ENCODE measurements at regions not wholly inside any gene's neighbourhood (a gene's known extent, or its start where the extent isn't known, plus 50 kb on each side); places are given as distances from the start of the nearest gene placed in this dataset.
"Not testable (repeated sequence)": the region's sequence is repeated elsewhere in the genome, so short reads cannot be mapped to it uniquely, and the experiment has no call there.

- peak; percentile 52 for DNase-seq
- in situ Hi-C loops (cut with MboI; ENCODE audit: low pct_unique_long_range_greater_than_20kb, low sequenced_read_pairs) = no loop called here
These were observed 113.1 kb downstream of the TRIM27 start for GRCh38 chr6:28810659-28811053.

GRCh38 chr6:28811873-28812272 lies 111.9 kb downstream of the TRIM27 start:
- in situ Hi-C loops (cut with MboI; ENCODE audit: low pct_unique_long_range_greater_than_20kb, low sequenced_read_pairs) = no loop called here
- DNase-seq = peak; percentile 65

GRCh38 chr6:28812778-28813569 lies 110.8 kb downstream of the TRIM27 start:
- DNase-seq = no peak
- in situ Hi-C loops (cut with MboI; ENCODE audit: low pct_unique_long_range_greater_than_20kb, low sequenced_read_pairs) = no loop called here

- no peak for DNase-seq
- in situ Hi-C loops (cut with MboI; ENCODE audit: low pct_unique_long_range_greater_than_20kb, low sequenced_read_pairs) = no loop called here
These were observed 109.5 kb downstream of the TRIM27 start for GRCh38 chr6:28814032-28814976.

- DNase-seq = no peak
- in situ Hi-C loops (cut with MboI; ENCODE audit: low pct_unique_long_range_greater_than_20kb, low sequenced_read_pairs) = no loop called here
These were observed 107.4 kb downstream of the TRIM27 start for GRCh38 chr6:28816339-28816908.

DNA sequence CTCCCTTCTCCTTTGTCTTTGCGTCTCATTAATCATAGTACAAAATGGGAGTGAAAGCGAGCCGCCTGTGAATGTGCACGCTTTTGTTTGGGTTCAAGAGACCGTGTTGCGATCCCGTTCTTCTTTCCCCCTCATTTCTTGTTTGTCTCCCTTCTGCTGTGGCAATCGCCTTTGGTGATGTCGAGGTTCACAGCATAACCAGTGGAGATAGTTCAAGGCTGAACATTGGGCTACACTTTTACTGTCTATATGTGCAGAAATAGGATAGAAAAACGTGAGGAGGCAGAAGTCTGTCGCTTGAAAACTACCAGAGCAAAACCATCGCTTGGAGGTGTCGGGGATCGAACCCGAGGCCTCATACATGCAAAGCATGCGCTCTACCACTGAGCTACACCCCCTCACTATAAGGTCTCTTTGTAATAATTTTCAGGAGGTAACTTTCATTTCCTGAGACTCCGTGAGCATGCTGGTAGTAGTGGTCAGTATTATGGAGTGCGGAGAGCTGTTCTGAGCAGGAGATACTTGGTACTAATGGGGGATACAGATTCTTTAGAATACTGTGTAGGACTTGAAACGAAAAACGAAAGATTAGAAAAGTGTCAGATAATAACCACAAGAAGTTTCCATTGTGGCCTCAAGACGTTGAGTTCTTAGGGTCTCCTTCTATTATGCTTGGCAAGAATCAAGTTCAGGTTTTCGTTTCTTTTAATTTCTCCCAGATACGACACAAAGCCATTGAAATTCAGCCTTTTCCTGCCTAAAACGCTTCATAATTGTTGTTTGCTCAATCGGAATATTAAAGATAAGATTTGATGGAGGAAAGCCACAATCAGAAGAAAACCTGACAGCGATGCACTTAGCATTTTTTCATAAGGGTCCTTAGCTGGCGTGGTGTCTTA lies 106.6 kb downstream of the TRIM27 start:
- in situ Hi-C loops (cut with MboI; ENCODE audit: low pct_unique_long_range_greater_than_20kb, low sequenced_read_pairs) = no loop called here
- peak; percentile 94 for DNase-seq

DNA sequence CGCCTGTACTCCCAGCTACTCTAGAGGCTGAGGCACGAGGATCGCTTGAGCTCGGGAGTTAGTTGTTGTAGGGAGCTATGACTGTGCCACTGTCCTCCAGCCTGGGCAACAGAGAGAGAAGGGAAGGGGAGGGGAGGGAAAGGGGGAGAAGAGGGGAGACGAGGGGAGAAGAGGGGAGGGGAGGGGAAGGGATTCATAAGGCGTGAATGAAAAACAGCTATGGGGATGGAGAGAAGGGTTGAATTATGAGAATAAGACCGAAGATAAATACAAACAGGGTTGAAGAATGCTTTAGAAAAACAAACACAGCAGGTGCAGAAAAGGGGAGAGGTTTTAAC lies 106.0 kb downstream of the TRIM27 start:
- in situ Hi-C loops (cut with MboI; ENCODE audit: low pct_unique_long_range_greater_than_20kb, low sequenced_read_pairs) = no loop called here
- DNase-seq = no peak

DNA sequence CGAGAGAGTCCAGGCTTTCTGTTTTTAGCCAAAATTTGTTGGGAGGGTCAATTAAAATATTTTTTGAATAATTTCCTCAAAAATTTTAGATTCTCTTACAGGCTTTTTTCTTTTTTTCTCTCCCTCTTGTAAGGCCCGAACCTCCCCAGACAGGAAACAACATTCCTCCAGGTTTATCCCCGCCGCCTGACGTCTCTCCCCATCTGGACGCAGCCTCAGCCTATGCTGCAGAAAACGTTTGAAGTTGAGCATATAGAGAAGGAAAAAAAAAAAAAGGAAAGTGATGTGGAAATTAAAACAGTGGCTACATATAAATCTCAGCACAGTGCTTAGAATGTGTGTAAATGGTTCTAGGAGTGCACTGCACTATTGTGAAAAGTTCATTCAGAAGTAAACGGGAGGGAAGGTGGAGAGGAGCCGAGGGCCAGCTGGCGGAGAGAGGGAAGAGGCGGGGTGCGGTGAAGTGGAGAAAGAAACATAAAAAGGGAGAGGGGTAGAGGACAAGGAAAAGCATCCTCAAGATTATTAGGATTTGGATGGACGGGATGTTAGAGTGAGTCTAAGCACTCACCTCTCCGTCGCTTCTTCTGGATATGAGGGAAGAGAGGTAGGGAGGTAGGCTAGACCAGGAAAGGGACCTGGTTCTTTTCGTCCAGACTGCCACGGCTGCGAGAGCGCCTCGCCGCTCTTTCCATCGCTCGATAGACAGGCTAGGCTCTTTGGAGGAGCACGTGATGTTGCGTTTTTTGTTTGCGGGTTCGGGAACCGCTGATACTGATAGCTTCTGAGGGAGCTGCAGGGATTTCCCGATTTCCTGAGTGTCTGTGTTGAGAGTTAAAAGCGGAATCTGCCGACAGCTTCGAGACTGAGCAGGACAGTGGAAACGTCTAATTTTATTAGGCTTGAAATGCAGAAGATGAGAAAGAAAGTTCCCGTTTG lies 98.7 kb downstream of the TRIM27 start:
- DNase-seq = no peak
- in situ Hi-C loops (cut with MboI; ENCODE audit: low pct_unique_long_range_greater_than_20kb, low sequenced_read_pairs) = no loop called here

- in situ Hi-C loops (cut with MboI; ENCODE audit: low pct_unique_long_range_greater_than_20kb, low sequenced_read_pairs) = no loop called here
These were observed 98.0 kb downstream of the TRIM27 start for GRCh38 chr6:28825732-28826293.

DNA sequence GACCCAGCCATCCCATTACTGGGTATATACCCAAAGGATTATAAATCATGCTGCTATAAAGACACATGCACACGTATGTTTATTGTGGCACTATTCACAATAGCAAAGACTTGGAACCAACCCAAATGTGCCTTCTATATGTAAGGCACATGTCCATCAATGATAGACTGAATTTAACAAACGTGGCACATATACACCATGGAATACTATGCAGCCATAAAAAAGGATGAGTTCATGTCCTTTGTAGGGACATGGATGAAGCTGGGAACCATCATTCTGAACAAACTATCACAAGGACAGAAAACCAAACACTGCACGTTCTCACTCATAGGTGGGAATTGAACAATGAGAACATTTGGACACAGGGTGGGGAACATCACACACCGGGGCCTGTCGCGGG lies 92.1 kb downstream of the TRIM27 start:
- in situ Hi-C loops (cut with MboI; ENCODE audit: low pct_unique_long_range_greater_than_20kb, low sequenced_read_pairs); DNase-seq: not testable (repeated sequence)

More at GRCh38 chr6:28825732-28826293, 98.0 kb downstream of the TRIM27 start:
- DNase-seq = no peak

GRCh38 chr6:28836703-28837102 lies 87.1 kb downstream of the TRIM27 start:
- in situ Hi-C loops (cut with MboI; ENCODE audit: low pct_unique_long_range_greater_than_20kb, low sequenced_read_pairs); DNase-seq: not testable (repeated sequence)

DNA sequence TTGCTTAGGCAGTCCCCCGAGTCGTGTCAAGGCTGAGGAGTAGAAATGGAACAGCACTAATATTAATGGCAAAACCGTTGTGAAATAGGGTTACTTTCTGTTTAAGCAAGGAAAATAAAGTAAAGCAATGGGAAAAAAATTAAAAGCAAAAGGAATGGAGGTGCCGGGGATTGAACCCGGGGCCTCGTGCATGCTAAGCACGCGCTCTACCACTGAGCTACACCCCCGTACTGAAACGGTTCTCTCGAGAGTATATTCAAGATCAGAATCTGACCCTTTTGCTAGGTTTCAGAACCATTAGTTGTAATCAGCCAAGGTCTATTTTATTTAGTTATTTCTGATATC lies 85.5 kb downstream of the TRIM27 start:
- DNase-seq = peak; percentile 89
- in situ Hi-C loops (cut with MboI; ENCODE audit: low pct_unique_long_range_greater_than_20kb, low sequenced_read_pairs) = no loop called here

DNA sequence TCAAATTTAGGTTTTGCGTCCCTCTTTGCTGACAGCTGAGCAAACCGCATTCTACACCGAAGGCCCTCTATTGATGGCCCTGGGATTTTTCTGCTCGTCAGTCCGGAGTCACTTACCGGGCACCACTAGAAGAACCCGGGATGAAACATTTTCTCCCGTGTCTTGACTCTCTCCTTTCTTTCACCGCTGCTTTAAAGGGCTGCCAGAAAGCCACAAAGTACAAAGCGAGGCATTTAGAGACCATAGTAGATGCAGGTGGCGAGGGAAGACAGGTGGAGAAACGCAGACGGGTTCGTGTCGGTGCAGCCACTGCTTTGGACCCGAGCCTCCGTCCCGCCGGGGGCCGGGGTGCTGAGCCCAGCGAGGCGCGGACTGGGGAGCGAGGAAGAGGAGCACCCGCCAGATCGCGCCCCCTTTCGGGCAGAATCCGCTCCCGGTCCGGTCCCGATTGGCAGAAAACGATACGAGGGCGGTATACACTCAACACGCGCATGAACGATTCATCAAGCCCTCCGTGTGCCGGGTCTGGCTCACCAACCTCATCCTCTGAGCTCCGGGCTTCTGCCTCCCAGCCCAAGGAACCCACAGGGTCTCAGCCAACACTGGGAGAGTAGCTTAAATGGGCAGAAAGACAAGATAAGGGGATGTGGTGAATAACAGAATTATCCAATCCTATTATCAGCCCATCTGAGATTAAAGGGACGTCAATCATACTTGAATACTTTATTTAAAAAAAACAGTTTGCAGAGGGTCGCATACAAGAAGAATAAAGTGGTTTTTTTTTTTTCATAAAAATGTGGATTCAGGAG lies 84.9 kb downstream of the TRIM27 start:
- in situ Hi-C loops (cut with MboI; ENCODE audit: low pct_unique_long_range_greater_than_20kb, low sequenced_read_pairs) = no loop called here
- DNase-seq = peak; percentile 96

- DNase-seq = no peak
- in situ Hi-C loops (cut with MboI; ENCODE audit: low pct_unique_long_range_greater_than_20kb, low sequenced_read_pairs) = no loop called here
These were observed 84.2 kb downstream of the TRIM27 start for GRCh38 chr6:28839443-28840120.

DNA sequence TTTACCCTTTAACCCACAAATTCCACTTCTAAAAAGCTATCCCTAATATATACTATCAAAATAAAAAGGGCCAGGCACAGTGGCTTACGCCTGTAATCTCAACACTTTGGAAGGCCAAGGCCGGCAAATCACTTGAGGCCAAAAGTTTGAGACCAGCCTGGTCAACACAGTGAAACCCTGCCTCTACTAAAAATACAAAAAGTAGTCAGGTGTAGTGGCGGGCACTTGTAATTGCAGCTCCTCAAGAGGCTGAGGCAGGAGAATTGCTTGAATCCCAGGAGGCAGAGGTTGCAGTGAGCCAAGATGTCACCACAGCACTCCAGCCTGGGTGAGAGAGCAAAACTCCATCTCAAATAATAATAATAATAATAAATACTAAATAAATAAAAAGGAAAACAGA lies 82.5 kb downstream of the TRIM27 start:
- in situ Hi-C loops (cut with MboI; ENCODE audit: low pct_unique_long_range_greater_than_20kb, low sequenced_read_pairs) = no loop called here

GRCh38 chr6:28848756-28849155 lies 75.0 kb downstream of the TRIM27 start:
- DNase-seq = peak; percentile 37
- in situ Hi-C loops (cut with MboI; ENCODE audit: low pct_unique_long_range_greater_than_20kb, low sequenced_read_pairs) = not testable (repeated sequence)

More for the DNA sequence above, 82.5 kb downstream of the TRIM27 start:
- peak; percentile 21 for DNase-seq

Measured in KBM-7 (cell line).